H1 (cell line): ENCODE measurements at regions not wholly inside any gene's neighbourhood (a gene's known extent, or its start where the extent isn't known, plus 50 kb on each side); places are given as distances from the start of the nearest gene placed in this dataset.

Experiments used
- CTCF ChIA-PET: fragments of 300-600 bp; sonication (Branson Sonifier 250); formaldehyde crosslinking; loops from one replicate; lab custom pipeline; 2021; ENCODE audit not compliant: partially characterized antibody; lab: Charles Lee
- POLR2A ChIA-PET: fragments of 300-600 bp; sonication (Branson Sonifier 250); formaldehyde crosslinking; loops from one replicate; lab custom pipeline; 2021; ENCODE audit warnings: inconsistent platforms; ENCODE audit not compliant: partially characterized antibody; lab: Charles Lee
- DNase-seq, 2 experiments: peaks; one replicate each; pipeline versions ENCODE4 v3.0.0 to v3.0.0-alpha.2; 2010 to 2022; ENCODE audit warnings: low spot score in 2 of 2, low read depth in 1 of 2, mixed read lengths in 1 of 2
- FAIRE-seq: peaks from 2 replicates; lab custom pipeline; 2011; peaks lifted over from hg19 to GRCh38; lab: Jason Lieb, UNC
- H2AFZ ChIP-seq: 2 replicates; pipeline ENCODE4 v1.8.1; 2012; ENCODE audit warnings: low read length, inconsistent platforms
- H2AK5ac ChIP-seq: 2 replicates; pipeline ENCODE4 v1.6.1; 2013; ENCODE audit warnings: low read depth, low read length
- H2BK120ac ChIP-seq: replicated peaks from 2 replicates; pipeline ENCODE3; 2013; ENCODE audit warnings: low read depth, low read length, inconsistent platforms
- H2BK12ac ChIP-seq: 2 replicates; pipeline ENCODE4 v1.6.1; 2013; ENCODE audit warnings: low read depth, low read length
- H2BK15ac ChIP-seq: 2 replicates; pipeline ENCODE4 v1.6.1; 2013; ENCODE audit warnings: low read length
- H2BK20ac ChIP-seq: 2 replicates; pipeline ENCODE4 v1.6.1; 2013; ENCODE audit warnings: low read length
- H2BK5ac ChIP-seq: 2 replicates; pipeline ENCODE4 v1.6.1; 2013; ENCODE audit warnings: low read depth, low read length
- H3K14ac ChIP-seq: 2 replicates; pipeline ENCODE4 v1.6.1; 2013; ENCODE audit warnings: inconsistent platforms; ENCODE audit not compliant: insufficient read length
- H3K18ac ChIP-seq: 2 replicates; pipeline ENCODE4 v1.6.1; 2013; ENCODE audit warnings: low read length; ENCODE audit errors: extremely low read depth
- H3K23ac ChIP-seq: 2 replicates; pipeline ENCODE4 v1.6.1; 2013; ENCODE audit warnings: inconsistent platforms; ENCODE audit not compliant: insufficient read length
- H3K23me2 ChIP-seq: 2 replicates; pipeline ENCODE4 v1.6.1; 2013; ENCODE audit warnings: low read depth, low read length
- H3K27ac ChIP-seq: 2 replicates; pipeline ENCODE4 v1.6.1; 2011; ENCODE audit warnings: low read depth, low read length, inconsistent platforms
- H3K27me3 ChIP-seq, 4 experiments: replicated peaks in 1 of 4; 1 replicate in 1 of 4; 2 replicates in 3 of 4; pipeline versions ENCODE4 v1.6.1 to v1.8.1; 2011 to 2013; ENCODE audit warnings: low read length in 3 of 4, mild to moderate bottlenecking in 3 of 4, inconsistent platforms in 2 of 4, mixed read lengths in 2 of 4, moderate library complexity in 1 of 4; ENCODE audit not compliant: control insufficient read depth in 3 of 4, insufficient read depth in 3 of 4; ENCODE audit errors: extremely low read depth in 1 of 4
- H3K36me3 ChIP-seq, 4 experiments: 2 replicates each; pipeline versions ENCODE4 v1.6.1 to v1.8.1; 2011 to 2013; ENCODE audit warnings: mild to moderate bottlenecking in 4 of 4, low read length in 3 of 4, moderate library complexity in 2 of 4, control low read depth in 1 of 4, inconsistent platforms in 1 of 4; ENCODE audit not compliant: insufficient read depth in 4 of 4, control insufficient read depth in 2 of 4
- H3K4ac ChIP-seq: replicated peaks from 2 replicates; pipeline ENCODE3; 2013; ENCODE audit warnings: low read length, low read depth, mixed read lengths, inconsistent platforms; ENCODE audit not compliant: insufficient read length
- H3K4me1 ChIP-seq, 4 experiments: replicated peaks in 1 of 4; 1 replicate in 1 of 4; 2 replicates in 3 of 4; pipeline versions ENCODE4 v1.6.1 to v1.8.1; 2011 to 2013; ENCODE audit warnings: low read length in 3 of 4, inconsistent platforms in 2 of 4, mixed read lengths in 1 of 4; ENCODE audit not compliant: insufficient read depth in 4 of 4, control insufficient read depth in 3 of 4
- H3K4me2 ChIP-seq, 2 experiments: 2 replicates each; pipeline versions ENCODE4 v1.6.1 to v1.8.1; 2011 to 2013; ENCODE audit warnings: low read depth in 2 of 2, low read length in 2 of 2, control low read depth in 1 of 2, inconsistent platforms in 1 of 2, mild to moderate bottlenecking in 1 of 2; ENCODE audit not compliant: insufficient read depth in 1 of 2
- H3K4me3 ChIP-seq, 4 experiments: fragments of 200-600, 300-600 bp in 1 of 4; sonication (generic), shearing (Covaris generic), sonication (Bioruptor Twin) in 1 of 4; 2 replicates each; pipeline versions ENCODE4 v1.5.1 to v1.8.1; 2011 to 2016; ENCODE audit warnings: low read length in 4 of 4, low read depth in 3 of 4, control low read depth in 2 of 4, inconsistent platforms in 2 of 4, mild to moderate bottlenecking in 2 of 4, mixed read lengths in 1 of 4, moderate library complexity in 1 of 4; ENCODE audit not compliant: insufficient read depth in 2 of 4; ENCODE audit errors: extremely low read depth in 1 of 4
- H3K56ac ChIP-seq: replicated peaks from 2 replicates; pipeline ENCODE3; 2013; ENCODE audit warnings: low read depth, mild to moderate bottlenecking, mixed read lengths, low read length, inconsistent platforms; ENCODE audit not compliant: insufficient read length
- H3K79me1 ChIP-seq: 2 replicates; pipeline ENCODE4 v1.6.1; 2013; ENCODE audit warnings: low read depth, low read length, control low read depth
- H3K79me2 ChIP-seq, 2 experiments: 2 replicates each; pipeline versions ENCODE4 v1.6.1 to v1.8.1; 2012 to 2013; ENCODE audit warnings: low read length in 2 of 2, mild to moderate bottlenecking in 2 of 2, inconsistent platforms in 1 of 2; ENCODE audit not compliant: insufficient read depth in 2 of 2, control insufficient read depth in 1 of 2
- H3K9ac ChIP-seq, 4 experiments: replicated peaks in 1 of 4; 1 replicate in 1 of 4; 2 replicates in 3 of 4; pipeline versions ENCODE4 v1.6.1 to v1.8.1; 2011 to 2013; ENCODE audit warnings: low read depth in 3 of 4, low read length in 3 of 4, control low read depth in 2 of 4, mild to moderate bottlenecking in 2 of 4, moderate library complexity in 2 of 4, inconsistent platforms in 1 of 4; ENCODE audit errors: extremely low read depth in 1 of 4
- H3K9me3 ChIP-seq, 2 experiments: 2 replicates each; pipeline versions ENCODE4 v1.6.1 to v1.8.1; 2012 to 2013; ENCODE audit warnings: mild to moderate bottlenecking in 2 of 2, moderate library complexity in 2 of 2, control low read depth in 1 of 2, inconsistent platforms in 1 of 2, low read depth in 1 of 2, low read length in 1 of 2, mixed read lengths in 1 of 2; ENCODE audit not compliant: insufficient read depth in 2 of 2
- H4K20me1 ChIP-seq, 2 experiments: replicated peaks in 1 of 2; 2 replicates each; pipeline versions ENCODE3 to v1.8.1; 2011 to 2013; ENCODE audit warnings: inconsistent platforms in 2 of 2, low read length in 2 of 2, mild to moderate bottlenecking in 1 of 2; ENCODE audit not compliant: insufficient read depth in 2 of 2, control insufficient read depth in 1 of 2
- H4K5ac ChIP-seq: 2 replicates; pipeline ENCODE4 v1.6.1; 2013; ENCODE audit warnings: low read length, low read depth, mixed read lengths, inconsistent platforms; ENCODE audit not compliant: insufficient read length
- H4K8ac ChIP-seq: 2 replicates; pipeline ENCODE4 v1.8.0; 2013; ENCODE audit warnings: mild to moderate bottlenecking, moderate library complexity, low read length, inconsistent platforms; ENCODE audit not compliant: insufficient read depth; ENCODE audit errors: extremely low read depth
- H4K91ac ChIP-seq: replicated peaks from 2 replicates; pipeline ENCODE3; 2013; ENCODE audit warnings: low read length, mixed read lengths, inconsistent platforms; ENCODE audit not compliant: insufficient read length
- CTBP2 ChIP-seq: IDR thresholded peaks from 2 replicates; pipeline ENCODE4 v1.7.0; 2011; ENCODE audit warnings: borderline replicate concordance, mild to moderate bottlenecking, moderate library complexity, mixed read lengths, low read length; ENCODE audit not compliant: insufficient read depth, insufficient read length
- EZH2 ChIP-seq: fragments of 200-600 bp; sonication (generic); IDR thresholded peaks from 2 replicates; pipeline ENCODE4 v1.7.1; 2012; ENCODE audit warnings: low read depth, mild to moderate bottlenecking, moderate library complexity, low read length, inconsistent platforms; ENCODE audit not compliant: severe bottlenecking
- WGBS, 2 experiments: shearing (Covaris generic) in 1 of 2; methylation state at CpG; one replicate each; pipeline versions ENCODE4 v1.1.6 to v1.1.7; 2013 to 2015; ENCODE audit warnings: low lambda C conversion rate in 2 of 2, mixed read lengths in 2 of 2, inconsistent platforms in 1 of 2, low coverage in 1 of 2, missing lambda C conversion rate in 1 of 2; ENCODE audit not compliant: insufficient replicate concordance in 2 of 2, insufficient coverage in 1 of 2, insufficient read length in 1 of 2; ENCODE audit errors: extremely low coverage in 1 of 2, missing lambda C conversion rate in 1 of 2; 5-methylcytosine and 5-hydroxymethylcytosine counted together

DNA sequence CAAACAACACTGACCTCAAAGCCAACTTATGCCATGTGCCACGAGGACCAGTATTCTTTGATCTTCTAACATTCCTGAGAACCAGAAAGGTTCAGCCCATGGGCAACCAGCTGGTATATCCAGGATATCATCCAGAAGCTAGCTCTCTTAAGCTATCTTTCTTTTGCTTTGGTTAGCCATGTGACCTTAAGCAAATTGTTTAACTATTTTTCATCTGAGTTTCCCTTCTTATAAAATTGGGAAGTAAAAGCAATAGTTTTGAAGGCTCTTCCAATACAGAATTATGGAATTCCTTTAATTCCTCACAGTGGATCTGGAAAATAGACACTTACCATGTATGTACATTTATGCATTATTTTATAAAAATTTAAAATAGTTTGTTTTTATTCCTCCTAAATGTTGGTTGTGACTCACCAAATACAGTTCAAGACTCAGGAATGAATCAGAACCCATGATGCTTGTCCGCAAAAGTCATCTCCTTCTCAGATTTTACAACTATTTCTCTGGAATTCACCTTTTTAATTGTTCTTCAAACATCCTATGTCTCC lies 435.7 kb downstream of the ZEB2 start:
- H3K18ac ChIP-seq: no peak overlapping the region
- H3K36me3 ChIP-seq: no peaks in the 10 kb centered on the region
- H2AFZ ChIP-seq: no peak overlapping the region
- H3K79me1 ChIP-seq: no peaks in the 10 kb centered on the region
- no peak overlapping the region for H2AK5ac ChIP-seq
- no peak overlapping the region for H2BK120ac ChIP-seq
- no peak overlapping the region for H4K8ac ChIP-seq
- H2BK5ac ChIP-seq: no peak overlapping the region
- no peak overlapping the region for H2BK15ac ChIP-seq
- TF ChIP-seq EZH2: no peak
- no peak for TF ChIP-seq CTBP2
- no peak overlapping the region for H2BK12ac ChIP-seq
- H4K20me1 ChIP-seq: no peaks in the 10 kb centered on the region
- no peak overlapping the region for H4K5ac ChIP-seq
- no peak overlapping the region for H3K4ac ChIP-seq
- no peak for FAIRE-seq
- no peak for DNase-seq
- no peak overlapping the region for H3K4me2 ChIP-seq
- no peaks in the 10 kb centered on the region for H3K4me1 ChIP-seq
- no peaks in the 10 kb centered on the region for H3K23me2 ChIP-seq
- WGBS, 2 experiments: 98% methylated on average over 2 of the region's 2 CpGs; no CpG with 5 or more reads in 1 of the 2 experiments
- no peak overlapping the region for H3K9ac ChIP-seq
- CTCF ChIA-PET: no interaction called here
- no peaks in the 10 kb centered on the region for H3K9me3 ChIP-seq
- H3K56ac ChIP-seq: no peak overlapping the region
- H3K14ac ChIP-seq: no peak overlapping the region
- H3K23ac ChIP-seq: no peak overlapping the region
- H3K27me3 ChIP-seq: no peaks in the 10 kb centered on the region
- H3K4me3 ChIP-seq: no peak overlapping the region
- H2BK20ac ChIP-seq: no peak overlapping the region
- no peaks in the 10 kb centered on the region for H3K79me2 ChIP-seq
- no peak overlapping the region for H4K91ac ChIP-seq
- H3K27ac ChIP-seq: no peak overlapping the region
- POLR2A ChIA-PET: no interaction called here
